CD4-positive, alpha-beta memory T cell (primary cell): ENCODE measurements at regions not wholly inside any gene's neighbourhood (a gene's known extent, or its start where the extent isn't known, plus 50 kb on each side); places are given as distances from the start of the nearest gene placed in this dataset.

ENCODE experiments used
- CTCF ChIA-PET: fragments of 350-600 bp; sonication (Branson Sonifier 250); formaldehyde crosslinking; loops from one replicate; lab custom pipeline; 2021; ENCODE audit warnings: inconsistent platforms; ENCODE audit not compliant: partially characterized antibody; lab: Charles Lee
- POLR2A ChIA-PET: fragments of 350-600 bp; sonication (Branson Sonifier 250); formaldehyde crosslinking; loops from one replicate; lab custom pipeline; 2021; ENCODE audit not compliant: partially characterized antibody; lab: Charles Lee
- DNase-seq, 5 donors: peaks; one replicate each; pipeline versions ENCODE4 v3.0.0 to v3.0.0-alpha.2; 2020 to 2022; ENCODE audit warnings: mixed read lengths in 1 of 5
- H3K27ac ChIP-seq: one replicate; pipeline ENCODE4 v1.7.0; 2013; ENCODE audit warnings: low read depth, low read length
- H3K27me3 ChIP-seq: 2 replicates; pipeline ENCODE4 v1.7.0; 2013; ENCODE audit warnings: mild to moderate bottlenecking, low read length, moderate library complexity; ENCODE audit not compliant: insufficient read depth
- H3K36me3 ChIP-seq: 2 replicates; pipeline ENCODE4 v1.7.0; 2013; ENCODE audit warnings: mild to moderate bottlenecking, low read length, moderate library complexity; ENCODE audit not compliant: insufficient read depth
- H3K4me1 ChIP-seq: 2 replicates; pipeline ENCODE4 v1.7.0; 2013; ENCODE audit warnings: mild to moderate bottlenecking, low read length, moderate library complexity; ENCODE audit not compliant: insufficient read depth
- H3K4me3 ChIP-seq, 2 donors: one replicate each; pipeline ENCODE4 v1.7.0; 2013; ENCODE audit warnings: low read length in 2 of 2, mild to moderate bottlenecking in 1 of 2
- H3K9me3 ChIP-seq, 2 donors: one replicate each; pipeline ENCODE4 v1.7.0; 2013; ENCODE audit warnings: low read length in 2 of 2, control low read depth in 1 of 2; ENCODE audit not compliant: control insufficient read depth in 1 of 2
- H3K27ac Mint-ChIP-seq, 7 donors: one replicate each; pipeline ENCODE4 v1.8.0; 2020 to 2021; ENCODE audit warnings: mixed read lengths in 7 of 7, mild to moderate bottlenecking in 6 of 7, inconsistent platforms in 3 of 7, moderate library complexity in 3 of 7
- H3K27me3 Mint-ChIP-seq, 2 donors: one replicate each; pipeline ENCODE4 v1.8.0; 2020 to 2021; ENCODE audit warnings: mixed read lengths in 2 of 2
- H3K36me3 Mint-ChIP-seq, 2 donors: one replicate each; pipeline ENCODE4 v1.8.0; 2020 to 2021; ENCODE audit warnings: mixed read lengths in 2 of 2, inconsistent platforms in 1 of 2, mild to moderate bottlenecking in 1 of 2
- H3K4me1 Mint-ChIP-seq, 4 donors: one replicate each; pipeline ENCODE4 v1.8.0; 2020 to 2021; ENCODE audit warnings: mixed read lengths in 4 of 4, mild to moderate bottlenecking in 1 of 4
- H3K4me3 Mint-ChIP-seq, 8 donors: one replicate each; pipeline ENCODE4 v1.8.0; 2020 to 2021; ENCODE audit warnings: mixed read lengths in 8 of 8, mild to moderate bottlenecking in 7 of 8, moderate library complexity in 6 of 8, inconsistent platforms in 3 of 8
- H3K9me3 Mint-ChIP-seq, 8 donors: one replicate each; pipeline ENCODE4 v1.8.0; 2020 to 2021; ENCODE audit warnings: mixed read lengths in 8 of 8, mild to moderate bottlenecking in 5 of 8, inconsistent platforms in 3 of 8, moderate library complexity in 1 of 8
- intact Hi-C: fragments of 100-400 bp; cut with micrococcal nuclease; formaldehyde crosslinking; loops from one replicate; pipeline ENCODE4 v1.15.1; 2023

- CTCF ChIA-PET = no interaction called here
- H3K9me3 Mint-ChIP-seq = peaks cover 2 to 9% (median 5%) of the 10 kb centered on the region in 8 donors
- H3K36me3 ChIP-seq = no peaks in the 10 kb centered on the region
- H3K27me3 Mint-ChIP-seq = peaks cover 0 to 2% of the 10 kb centered on the region in 2 donors
- H3K27ac ChIP-seq = no peak overlapping the region
- no peaks in the 10 kb centered on the region for H3K27me3 ChIP-seq
- no peaks in the 10 kb centered on the region for H3K4me1 ChIP-seq
- no peak overlapping the region for H3K4me3 ChIP-seq
- no peaks in the 10 kb centered on the region for H3K9me3 ChIP-seq
- H3K4me1 Mint-ChIP-seq = no peaks in the 10 kb centered on the region
- intact Hi-C loops = no loop called here
- no peak overlapping the region for H3K4me3 Mint-ChIP-seq
- no peak for DNase-seq
- no peaks in the 10 kb centered on the region for H3K36me3 Mint-ChIP-seq
- POLR2A ChIA-PET = no interaction called here
- H3K27ac Mint-ChIP-seq = no peak overlapping the region
Measured at GRCh38 chr3:117630885-117631284, 921.3 kb downstream of the TUSC7 start.

DNA sequence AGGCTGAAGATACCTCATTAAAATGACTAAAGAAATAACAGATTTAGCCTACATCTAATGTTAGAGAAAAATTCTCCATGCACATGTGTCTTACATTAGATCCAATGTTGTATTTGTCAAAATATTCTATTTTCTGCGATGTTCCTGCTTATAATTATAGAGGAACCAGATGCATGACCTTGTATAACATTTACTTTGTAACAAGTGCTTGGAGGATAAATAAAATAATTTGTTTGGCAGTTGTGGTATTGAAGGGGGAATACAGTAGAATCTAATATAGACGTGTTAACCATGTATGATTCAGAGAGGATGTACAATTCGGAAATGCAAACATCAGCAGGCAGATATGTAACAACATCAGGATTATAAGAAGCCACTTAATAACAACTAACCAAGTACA, 922.2 kb downstream of the TUSC7 start:
- Histone ChIP-seq H3K9me3 (no peaks in the 10 kb centered on the region), H3K4me1 (no peaks in the 10 kb centered on the region), H3K4me3 (no peak overlapping the region), H3K27ac (no peak overlapping the region), H3K36me3 (no peaks in the 10 kb centered on the region), H3K27me3 (no peaks in the 10 kb centered on the region)
- no peaks in the 10 kb centered on the region for H3K27me3 Mint-ChIP-seq
- no peak overlapping the region for H3K4me3 Mint-ChIP-seq
- intact Hi-C loops = no loop called here
- no peak for DNase-seq
- ChIA-PET POLR2A (no interaction called here), CTCF (no interaction called here)
- no peaks in the 10 kb centered on the region for H3K36me3 Mint-ChIP-seq
- no peak overlapping the region for H3K27ac Mint-ChIP-seq
- no peaks in the 10 kb centered on the region for H3K4me1 Mint-ChIP-seq
- peaks cover 0 to 12% (median 6%) of the 10 kb centered on the region in 8 donors for H3K9me3 Mint-ChIP-seq

- H3K27ac ChIP-seq = no peak overlapping the region
- POLR2A ChIA-PET = no interaction called here
- no peak overlapping the region for H3K4me3 ChIP-seq
- no peaks in the 10 kb centered on the region for H3K9me3 ChIP-seq
- Mint-ChIP-seq H3K27ac (no peak overlapping the region), H3K4me1 (no peaks in the 10 kb centered on the region), H3K36me3 (no peaks in the 10 kb centered on the region), H3K27me3 (no peaks in the 10 kb centered on the region), H3K9me3 (peaks cover 0 to 12% (median 6%) of the 10 kb centered on the region in 8 donors), H3K4me3 (no peak overlapping the region)
- DNase-seq = no peak
- CTCF ChIA-PET = no interaction called here
- no peaks in the 10 kb centered on the region for H3K27me3 ChIP-seq
- no peaks in the 10 kb centered on the region for H3K4me1 ChIP-seq
- H3K36me3 ChIP-seq = no peaks in the 10 kb centered on the region
- intact Hi-C loops = no loop called here
Measured at GRCh38 chr3:117632191-117632590, 922.6 kb downstream of the TUSC7 start.

- no peaks in the 10 kb centered on the region for H3K9me3 ChIP-seq
- H3K36me3 ChIP-seq = no peaks in the 10 kb centered on the region
- H3K4me1 Mint-ChIP-seq = no peaks in the 10 kb centered on the region
- no peak overlapping the region for H3K4me3 Mint-ChIP-seq
- peaks cover 0 to 12% (median 6%) of the 10 kb centered on the region in 8 donors for H3K9me3 Mint-ChIP-seq
- intact Hi-C loops = no loop called here
- H3K36me3 Mint-ChIP-seq = no peaks in the 10 kb centered on the region
- ChIA-PET POLR2A (no interaction called here), CTCF (no interaction called here)
- no peaks in the 10 kb centered on the region for H3K4me1 ChIP-seq
- H3K4me3 ChIP-seq = no peak overlapping the region
- H3K27ac Mint-ChIP-seq = no peak overlapping the region
- H3K27me3 ChIP-seq = no peaks in the 10 kb centered on the region
- H3K27me3 Mint-ChIP-seq = no peaks in the 10 kb centered on the region
- no peak overlapping the region for H3K27ac ChIP-seq
- no peak for DNase-seq
Measured at GRCh38 chr3:117633207-117633606, 923.6 kb downstream of the TUSC7 start.

GRCh38 chr3:117637666-117638065, 928.1 kb downstream of the TUSC7 start:
- ChIA-PET POLR2A (no interaction called here), CTCF (no interaction called here)
- DNase-seq = no peak
- Histone ChIP-seq H3K27ac (no peak overlapping the region), H3K9me3 (no peaks in the 10 kb centered on the region), H3K4me1 (no peaks in the 10 kb centered on the region), H3K27me3 (no peaks in the 10 kb centered on the region), H3K4me3 (no peak overlapping the region), H3K36me3 (no peaks in the 10 kb centered on the region)
- Mint-ChIP-seq H3K9me3 (peaks cover 2 to 12% (median 6%) of the 10 kb centered on the region in 8 donors), H3K4me3 (no peak overlapping the region), H3K36me3 (no peaks in the 10 kb centered on the region), H3K4me1 (no peaks in the 10 kb centered on the region), H3K27ac (no peak overlapping the region), H3K27me3 (no peaks in the 10 kb centered on the region)
- intact Hi-C loops = no loop called here

DNA sequence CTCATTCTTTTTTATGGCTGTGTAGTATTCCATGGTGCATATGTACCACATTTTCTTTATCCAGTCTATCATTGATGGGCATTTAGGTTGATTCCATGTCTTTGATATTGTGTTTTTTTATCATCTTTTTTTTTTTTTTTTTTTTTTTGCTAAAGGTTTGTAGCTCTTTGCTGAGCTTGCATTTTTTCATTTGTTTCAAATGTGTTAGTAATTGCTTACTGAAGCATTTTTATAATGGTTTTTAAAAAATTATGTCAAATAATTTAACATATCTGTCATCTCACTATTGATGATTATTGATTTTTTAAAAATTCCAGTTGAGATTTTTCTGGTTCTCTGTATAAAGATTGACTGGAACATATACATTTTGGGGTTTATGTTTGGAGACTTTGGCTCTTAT, 934.6 kb downstream of the TUSC7 start:
- H3K36me3 ChIP-seq = no peaks in the 10 kb centered on the region
- no peak overlapping the region for H3K27ac ChIP-seq
- ChIA-PET CTCF (no interaction called here), POLR2A (no interaction called here)
- Mint-ChIP-seq H3K27me3 (no peaks in the 10 kb centered on the region), H3K4me3 (no peak overlapping the region), H3K36me3 (no peaks in the 10 kb centered on the region), H3K27ac (no peak overlapping the region), H3K4me1 (no peaks in the 10 kb centered on the region), H3K9me3 (peaks cover 0 to 14% (median 4%) of the 10 kb centered on the region in 8 donors)
- no peaks in the 10 kb centered on the region for H3K4me1 ChIP-seq
- H3K4me3 ChIP-seq = no peak overlapping the region
- H3K27me3 ChIP-seq = no peaks in the 10 kb centered on the region
- DNase-seq = no peak
- no peaks in the 10 kb centered on the region for H3K9me3 ChIP-seq
- intact Hi-C loops = no loop called here

DNA sequence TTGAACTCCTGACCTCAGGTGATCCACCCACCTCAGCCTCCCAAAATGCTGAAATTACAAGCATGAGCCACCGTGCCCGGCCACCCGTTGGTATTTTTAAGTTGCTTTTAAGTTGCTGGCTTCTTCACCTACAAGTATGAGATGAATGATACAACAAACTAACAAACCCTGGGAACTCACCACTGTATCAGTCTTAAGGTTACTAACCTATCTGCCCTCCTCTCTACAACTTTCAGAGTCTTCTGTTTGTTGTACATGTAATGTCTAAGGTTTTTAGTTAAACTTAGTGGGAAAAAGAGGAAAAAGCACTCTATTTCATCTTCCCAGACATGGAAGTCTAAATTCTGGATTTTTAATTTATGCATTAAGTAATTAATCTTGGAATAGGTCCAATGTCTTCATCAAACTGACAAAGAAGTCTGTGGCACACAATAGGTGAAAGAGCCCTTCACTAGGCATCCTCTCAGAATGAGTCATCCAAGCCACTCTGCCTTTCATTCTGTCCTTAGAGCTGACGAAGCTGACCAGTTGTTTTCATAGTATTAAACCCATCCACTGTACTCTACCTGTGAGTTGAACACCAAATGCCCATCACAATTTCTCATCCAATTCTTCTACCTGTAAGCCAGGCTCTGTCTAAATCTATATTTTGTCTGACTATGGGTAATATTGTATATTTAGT, 936.1 kb downstream of the TUSC7 start:
- Histone ChIP-seq H3K4me1 (no peaks in the 10 kb centered on the region), H3K36me3 (no peaks in the 10 kb centered on the region), H3K27ac (no peak overlapping the region), H3K4me3 (no peak overlapping the region), H3K27me3 (no peaks in the 10 kb centered on the region), H3K9me3 (no peaks in the 10 kb centered on the region)
- Mint-ChIP-seq H3K27ac (no peak overlapping the region), H3K9me3 (peaks cover 0 to 14% (median 4%) of the 10 kb centered on the region in 8 donors), H3K4me3 (no peak overlapping the region), H3K27me3 (no peaks in the 10 kb centered on the region), H3K36me3 (no peaks in the 10 kb centered on the region), H3K4me1 (no peaks in the 10 kb centered on the region)
- ChIA-PET CTCF (no interaction called here), POLR2A (no interaction called here)
- intact Hi-C loops = no loop called here
- no peak for DNase-seq
